A673 (cell line): ENCODE measurements at regions not wholly inside any gene's neighbourhood (a gene's known extent, or its start where the extent isn't known, plus 50 kb on each side); places are given as distances from the start of the nearest gene placed in this dataset.

Experiments used
- BruUV-seq: library from RNA; stranded (reverse); fragments of 400-500 nt; replicated peaks from 2 replicates; lab custom pipeline; 2021; lab: Mats Ljungman, UMichigan
- CTCF ChIA-PET: fragments of 300-600 bp; sonication (Branson Sonifier 250); formaldehyde crosslinking; loops from one replicate; lab custom pipeline; 2022; ENCODE audit warnings: antibody characterized with exemption; lab: Charles Lee
- POLR2A ChIA-PET: fragments of 300-600 bp; sonication (Branson Sonifier 250); formaldehyde crosslinking; loops from one replicate; lab custom pipeline; 2022; ENCODE audit warnings: antibody characterized with exemption; ENCODE audit not compliant: low non-redundant PET; lab: Charles Lee
- DNase-seq: peaks from one replicate; pipeline ENCODE4 v3.0.0-alpha.2; 2015; ENCODE audit warnings: low spot score
- H3K27ac ChIP-seq: fragments of 200-600 bp; sonication (generic); 2 replicates; pipeline ENCODE4 v1.5.1; 2016; ENCODE audit warnings: mixed run types, low read depth, mild to moderate bottlenecking, mixed read lengths, antibody characterized with exemption, low read length; ENCODE audit not compliant: poor library complexity, severe bottlenecking
- H3K27me3 ChIP-seq: fragments of 200-600 bp; sonication (generic); replicated peaks from 2 replicates; pipeline ENCODE4 v1.6.1; 2017; ENCODE audit warnings: mixed run types, low read depth, mild to moderate bottlenecking, mixed read lengths, antibody characterized with exemption, low read length; ENCODE audit not compliant: insufficient read depth, poor library complexity
- H3K36me3 ChIP-seq: fragments of 200-600 bp; sonication (generic); 2 replicates; pipeline ENCODE4 v1.6.1; 2016; ENCODE audit warnings: mixed run types, mild to moderate bottlenecking, mixed read lengths, antibody characterized with exemption, low read length; ENCODE audit not compliant: insufficient read depth, poor library complexity, severe bottlenecking
- H3K4me1 ChIP-seq: fragments of 200-600 bp; sonication (generic); 2 replicates; pipeline ENCODE4 v1.6.1; 2017; ENCODE audit warnings: mixed run types, mild to moderate bottlenecking, mixed read lengths, antibody characterized with exemption, low read length; ENCODE audit not compliant: insufficient read depth, poor library complexity, severe bottlenecking
- H3K4me3 ChIP-seq: fragments of 200-600 bp; sonication (generic); 2 replicates; pipeline ENCODE4 v1.5.1; 2016; ENCODE audit warnings: low read depth, mixed run types, mild to moderate bottlenecking, mixed read lengths, low read length; ENCODE audit not compliant: poor library complexity, severe bottlenecking
- H3K9me3 ChIP-seq: fragments of 200-600 bp; sonication (generic); 2 replicates; pipeline ENCODE4 v1.6.1; 2016; ENCODE audit warnings: mixed run types, low read depth, mild to moderate bottlenecking, mixed read lengths, antibody characterized with exemption, low read length; ENCODE audit not compliant: poor library complexity, severe bottlenecking
- CTCF ChIP-seq: fragments of 300-800, 200-600 bp; sonication (generic); conservative IDR thresholded peaks from 2 replicates; pipeline ENCODE4 v1.5.1; 2017; ENCODE audit warnings: low read depth, mild to moderate bottlenecking, antibody characterized with exemption, low read length, moderate library complexity, mixed read lengths
- EZH2 ChIP-seq: fragments of 200-600 bp; sonication (generic); IDR thresholded peaks from 2 replicates; pipeline ENCODE4 v1.6.1; 2017; ENCODE audit warnings: borderline replicate concordance, low read depth, mild to moderate bottlenecking, mixed read lengths, antibody characterized with exemption, low read length; ENCODE audit not compliant: poor library complexity, severe bottlenecking
- intact Hi-C: fragments of 100-400 bp; cut with micrococcal nuclease; formaldehyde crosslinking; loops from one replicate; pipeline ENCODE4 v1.10.0; 2022; ENCODE audit not compliant: unreplicated experiment

- ChIA-PET CTCF (no interaction called here), POLR2A (no interaction called here)
- no TSS peak for BruUV-seq
- no peak for DNase-seq
- intact Hi-C loops: no loop called here
- no peak for TF ChIP-seq CTCF
- no peak for TF ChIP-seq EZH2
- no peak overlapping the region for H3K4me3 ChIP-seq
- H3K27ac ChIP-seq: no peak overlapping the region
- H3K36me3 ChIP-seq: no peaks in the 10 kb centered on the region
- H3K4me1 ChIP-seq: no peaks in the 10 kb centered on the region
- no peaks in the 10 kb centered on the region for H3K9me3 ChIP-seq
- H3K27me3 ChIP-seq: no peaks in the 10 kb centered on the region
Observed at GRCh38 chr14:83541147-83541546, 1988.8 kb upstream of the FLRT2 start.

- Histone ChIP-seq H3K27me3 (no peaks in the 10 kb centered on the region), H3K36me3 (no peaks in the 10 kb centered on the region), H3K27ac (no peak overlapping the region), H3K4me1 (no peaks in the 10 kb centered on the region), H3K9me3 (no peaks in the 10 kb centered on the region), H3K4me3 (no peak overlapping the region)
- no peak for TF ChIP-seq EZH2
- no peak for TF ChIP-seq CTCF
- no peak for DNase-seq
- no TSS peak for BruUV-seq
- intact Hi-C loops: no loop called here
- POLR2A ChIA-PET: no interaction called here
- CTCF ChIA-PET: no interaction called here
Observed at GRCh38 chr14:83548061-83548839, 1981.7 kb upstream of the FLRT2 start.

- Histone ChIP-seq H3K9me3 (no peaks in the 10 kb centered on the region), H3K4me1 (no peaks in the 10 kb centered on the region), H3K4me3 (no peak overlapping the region), H3K27me3 (no peaks in the 10 kb centered on the region), H3K36me3 (no peaks in the 10 kb centered on the region), H3K27ac (no peak overlapping the region)
- intact Hi-C loops: no loop called here
- ChIA-PET CTCF (no interaction called here), POLR2A (no interaction called here)
- BruUV-seq: no TSS peak
- no peak for DNase-seq
- TF ChIP-seq CTCF (no peak), EZH2 (no peak)
Observed at GRCh38 chr14:83556065-83556464, 1973.9 kb upstream of the FLRT2 start.
